ENCODE measurements at regions not wholly inside any gene's neighbourhood (a gene's known extent, or its start where the extent isn't known, plus 50 kb on each side); places are given as distances from the start of the nearest gene placed in this dataset.

DNA sequence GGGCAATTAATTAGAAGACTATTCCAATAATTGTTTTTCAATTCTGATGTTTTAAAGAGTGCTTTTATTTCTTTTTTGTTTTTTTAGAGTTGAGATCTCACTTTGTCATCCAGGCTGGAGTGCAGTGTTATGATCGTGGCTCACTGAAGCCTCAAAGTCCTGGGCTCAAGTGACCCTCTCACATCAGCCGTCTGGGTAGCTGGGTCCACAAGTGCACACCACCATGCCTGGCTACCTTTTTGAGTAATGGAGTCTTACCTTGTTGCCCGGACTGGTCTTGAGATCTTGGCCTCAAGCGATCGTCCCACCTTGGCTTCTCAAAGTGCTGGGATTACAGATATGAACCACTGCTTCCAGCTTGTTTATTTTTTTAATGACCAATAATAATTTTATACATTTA, 207.8 kb downstream of the NDFIP2 start:
- Histone ChIP-seq H3K4me3 (no peak overlapping the region), H3K36me3 (replicated peaks in 1 of 2; ENCODE audit: insufficient read depth in 1 of 2, low read depth in 2 of 2) (no peaks in the 10 kb centered on the region), H3K9me3 (no peaks in the 10 kb centered on the region), H3K27ac (no peak overlapping the region), H3K4me1 (no peaks in the 10 kb centered on the region), H3K27me3 (no peaks in the 10 kb centered on the region)
- intact Hi-C loops (cut with DNase I) = no loop called here
- DNase-seq (no peak), ATAC-seq (no peak)
- TF ChIP-seq POLR2A (IDR thresholded peaks at IDR 0.05) (no peak), CTCF (IDR thresholded peaks at IDR 0.05) (no peak)
- WGBS, 2 donors = 75 to 89% methylated on average over 5 of the region's 5 CpGs

- 56 to 67% methylated on average over 6 of the region's 6 CpGs for WGBS, 2 donors
- intact Hi-C loops (cut with DNase I) = no loop called here
- no peaks in the 10 kb centered on the region for H3K4me1 ChIP-seq
- H3K4me3 ChIP-seq = no peak overlapping the region
- TF ChIP-seq CTCF (IDR thresholded peaks at IDR 0.05) = no peak
- no peak for TF ChIP-seq POLR2A (IDR thresholded peaks at IDR 0.05)
- no peak for ATAC-seq
- no peaks in the 10 kb centered on the region for H3K36me3 ChIP-seq (replicated peaks in 1 of 2; ENCODE audit: insufficient read depth in 1 of 2, low read depth in 2 of 2)
- no peak for DNase-seq
- H3K9me3 ChIP-seq = no peaks in the 10 kb centered on the region
- H3K27me3 ChIP-seq = no peaks in the 10 kb centered on the region
- H3K27ac ChIP-seq = no peak overlapping the region
These were observed 205.5 kb downstream of the NDFIP2 start for GRCh38 chr13:79686441-79686840.

DNA sequence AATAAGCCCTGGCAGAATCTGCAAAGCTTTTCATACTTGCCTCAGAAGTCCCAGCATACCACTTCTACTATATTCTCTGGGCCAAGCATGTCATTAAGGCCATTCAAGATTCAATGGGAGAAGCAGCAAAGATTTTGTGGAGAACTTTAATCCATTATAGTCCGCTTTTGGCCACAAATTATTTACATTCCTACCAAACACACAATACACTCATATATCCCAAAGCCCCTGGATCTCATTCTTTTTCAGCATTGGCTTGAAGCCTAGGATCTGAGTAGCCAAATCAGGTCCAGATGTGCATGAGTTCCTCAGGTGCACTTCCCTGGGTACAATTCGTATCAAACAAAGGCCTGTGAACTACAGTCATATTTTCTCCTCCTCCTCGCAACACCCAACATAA, 203.4 kb downstream of the NDFIP2 start:
- H3K27me3 ChIP-seq = no peaks in the 10 kb centered on the region

GRCh38 chr13:79682164-79682563, 201.2 kb downstream of the NDFIP2 start:
- Histone ChIP-seq H3K4me3 (no peak overlapping the region), H3K4me1 (no peaks in the 10 kb centered on the region), H3K9me3 (no peaks in the 10 kb centered on the region), H3K36me3 (replicated peaks in 1 of 2; ENCODE audit: insufficient read depth in 1 of 2, low read depth in 2 of 2) (no peaks in the 10 kb centered on the region), H3K27ac (no peak overlapping the region), H3K27me3 (no peaks in the 10 kb centered on the region)
- intact Hi-C loops (cut with DNase I) = no loop called here
- DNase-seq (no peak), ATAC-seq (no peak)
- WGBS, 2 donors = 93 to 95% methylated on average over 2 of the region's 2 CpGs
- TF ChIP-seq POLR2A (IDR thresholded peaks at IDR 0.05) (no peak), CTCF (IDR thresholded peaks at IDR 0.05) (no peak)

More for the DNA sequence above, 203.4 kb downstream of the NDFIP2 start:
- intact Hi-C loops (cut with DNase I) = no loop called here
- Histone ChIP-seq H3K27ac (no peak overlapping the region), H3K36me3 (replicated peaks in 1 of 2; ENCODE audit: insufficient read depth in 1 of 2, low read depth in 2 of 2) (no peaks in the 10 kb centered on the region), H3K4me3 (no peak overlapping the region), H3K9me3 (no peaks in the 10 kb centered on the region), H3K4me1 (no peaks in the 10 kb centered on the region)
- WGBS, 2 donors = 94 to 98% methylated on average over 3 of the region's 3 CpGs
- DNase-seq = no peak
- no peak for TF ChIP-seq POLR2A (IDR thresholded peaks at IDR 0.05)
- TF ChIP-seq CTCF (IDR thresholded peaks at IDR 0.05) = no peak
- ATAC-seq = no peak

DNA sequence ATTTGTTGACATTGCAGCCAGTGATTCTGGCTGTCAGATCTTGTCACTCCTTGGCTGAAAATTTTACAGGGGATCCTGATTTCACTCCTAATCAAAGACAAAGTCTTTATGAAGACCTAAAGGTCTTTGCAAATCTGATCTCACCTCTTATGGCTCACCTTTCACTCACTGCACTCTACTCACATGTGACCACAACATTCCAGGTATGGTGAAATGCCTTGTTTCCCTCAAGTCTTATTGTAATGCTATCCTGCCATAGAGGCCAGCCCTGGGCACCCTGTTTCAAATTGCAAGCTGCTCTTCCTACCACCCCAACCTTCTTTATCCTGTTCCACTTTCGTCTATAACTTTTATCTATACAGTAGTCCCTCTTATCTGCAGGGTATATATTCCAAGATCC, 200.1 kb downstream of the NDFIP2 start:
- no peak for TF ChIP-seq CTCF (IDR thresholded peaks at IDR 0.05)
- no peak for TF ChIP-seq POLR2A (IDR thresholded peaks at IDR 0.05)
- WGBS, 2 donors = 74 to 84% methylated on average over 1 of the region's 1 CpG
- DNase-seq (no peak), ATAC-seq (no peak)
- Histone ChIP-seq H3K27me3 (no peaks in the 10 kb centered on the region), H3K27ac (no peak overlapping the region), H3K9me3 (no peaks in the 10 kb centered on the region), H3K36me3 (replicated peaks in 1 of 2; ENCODE audit: insufficient read depth in 1 of 2, low read depth in 2 of 2) (no peaks in the 10 kb centered on the region), H3K4me1 (peaks cover 5% of the 10 kb centered on the region), H3K4me3 (no peak overlapping the region)
- intact Hi-C loops (cut with DNase I) = no loop called here
